Heart left ventricle (tissue), 16 donors: ENCODE measurements at regions not wholly inside any gene's neighbourhood (a gene's known extent, or its start where the extent isn't known, plus 50 kb on each side); places are given as distances from the start of the nearest gene placed in this dataset.

Experiments used
- ATAC-seq, 4 donors: fragments of 200-7000 bp; cut with Tn5 transposase; one replicate each; pipeline ENCODE4 v1.9.1; 2020 to 2022; ENCODE audit warnings: moderate library complexity in 4 of 4, mild to moderate bottlenecking in 3 of 4, moderate number of reproducible peaks in 1 of 4
- DNase-seq, 5 donors: peaks; one replicate each; pipeline ENCODE4 v3.0.0-alpha.2; 2020
- H3K27ac ChIP-seq, 12 donors: fragments of 200-600 bp; sonication (generic) in 4 of 12; one replicate each; pipeline versions ENCODE4 v1.5.0 to v1.8.0; 2016 to 2022; ENCODE audit warnings: mild to moderate bottlenecking in 2 of 12
- H3K27me3 ChIP-seq, 9 donors: fragments of 200-600 bp; sonication (generic) in 2 of 9; one replicate each; pipeline versions ENCODE4 v1.5.1 to v1.8.0; 2016 to 2022; ENCODE audit warnings: mild to moderate bottlenecking in 3 of 9
- H3K36me3 ChIP-seq, 9 donors: fragments of 200-600 bp; sonication (generic) in 2 of 9; one replicate each; pipeline versions ENCODE4 v1.5.0 to v1.8.0; 2018 to 2022; ENCODE audit warnings: mild to moderate bottlenecking in 2 of 9
- H3K4me1 ChIP-seq, 12 donors: fragments of 200-600 bp; sonication (generic) in 4 of 12; one replicate each; pipeline versions ENCODE4 v1.5.0 to v1.8.0; 2016 to 2022; ENCODE audit warnings: mild to moderate bottlenecking in 3 of 12
- H3K4me3 ChIP-seq, 12 donors: fragments of 200-600 bp; sonication (generic) in 4 of 12; one replicate each; pipeline versions ENCODE4 v1.5.0 to v1.8.0; 2017 to 2022; ENCODE audit warnings: mild to moderate bottlenecking in 9 of 12, moderate library complexity in 4 of 12
- H3K9me3 ChIP-seq, 12 donors: fragments of 200-600 bp; sonication (generic) in 4 of 12; one replicate each; pipeline versions ENCODE4 v1.5.0 to v1.8.0; 2016 to 2022; ENCODE audit warnings: mild to moderate bottlenecking in 1 of 12
- POLR2A ChIP-seq, 2 donors: fragments of 450-650 bp; IDR thresholded peaks; one replicate each; pipeline ENCODE4 v1.6.1; 2017; ENCODE audit warnings: antibody characterized with exemption in 2 of 2, mild to moderate bottlenecking in 2 of 2, moderate library complexity in 2 of 2
- WGBS, 4 donors: extraction: QIAGEN DNeasy Blood & Tissue Kit in 2 of 4; methylation state at CpG; one replicate each; pipeline versions ENCODE4 v1.1.5 to v1.1.7; 2013 to 2018; 5-methylcytosine and 5-hydroxymethylcytosine counted together
- intact Hi-C, 10 donors: fragments of 100-400 bp; cut with DNase I; formaldehyde crosslinking; loops; one replicate each; pipeline versions ENCODE4 v1.11.1 to v1.14.2; 2022
- TF ChIP-seq, protein P1 (sequence below), 12 donors: fragments of 200-600 bp; sonication (generic) in 4 of 12; IDR thresholded peaks; one replicate each; pipeline versions ENCODE4 v1.5.0 to v1.8.0; 2018 to 2022; ENCODE audit warnings: antibody characterized with exemption in 12 of 12, mild to moderate bottlenecking in 5 of 12
- donor health status: ischemic (EF 13 %, LVEDD 7.1; RV severe dilation, severe dysfunction).
- donor health status: healthy with polysubstance abuse.
- donor health status: DM: no; HTN: yes; CAD: no.
- donor health status: DM: no; HTN: no; CAD: no.
- donor health status: ischemic (EF 25% LVEDD 6.9; RV normal size, moderate dysfunction).
- donor health status: ischemic (EF 25% LVEDD 5.7; RV mildly dilated, moderate dysfunction).
- donor health status: healthy.
- donor health status: DM: yes; HTN: yes; CAD: no.
- donor health status: ischemic (EF 35%, LVEDD 5.7; RV mildly dilated, moderate dysfunction).
- donor health status: nonischemic (EF 11% LVEDD 7.7; RV severe dilation, severe dysfunction).
- donor health status: DM: yes; HTN: yes; CAD: no.
- donor health status: PGD.
- donor health status: ischemic (EF 29% LVEDD 5.4; RV normal size, mild dysfunction).
- donor health status: nonischemic (EF 23%, LVEDD 6.1; RV moderate dilation, normal function).

DNA sequence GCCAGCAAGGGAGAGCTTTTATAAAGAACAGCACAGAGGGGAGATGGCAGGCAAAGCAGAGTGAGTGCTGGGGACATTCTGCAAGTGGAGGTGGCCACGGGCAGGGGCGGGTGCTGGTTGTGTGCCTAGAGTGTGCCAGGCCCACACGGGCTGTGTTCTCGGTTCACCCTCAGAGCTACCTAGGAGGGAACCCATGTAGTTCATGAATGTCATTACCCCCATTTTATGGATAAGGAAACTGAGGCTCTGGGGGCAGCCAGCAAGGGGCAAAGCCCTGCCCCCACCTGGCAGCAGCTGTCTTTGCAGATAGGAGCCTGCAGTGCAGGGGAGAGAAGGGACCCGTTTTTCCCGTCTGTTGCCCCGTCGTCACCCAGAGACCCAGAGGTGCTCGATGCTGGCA is 85.2 kb upstream of the NCOR2 start:
- DNase-seq: no peak
- TF ChIP-seq POLR2A (IDR thresholded peaks at IDR 0.05): no peak
- TF ChIP-seq, protein P1, sequence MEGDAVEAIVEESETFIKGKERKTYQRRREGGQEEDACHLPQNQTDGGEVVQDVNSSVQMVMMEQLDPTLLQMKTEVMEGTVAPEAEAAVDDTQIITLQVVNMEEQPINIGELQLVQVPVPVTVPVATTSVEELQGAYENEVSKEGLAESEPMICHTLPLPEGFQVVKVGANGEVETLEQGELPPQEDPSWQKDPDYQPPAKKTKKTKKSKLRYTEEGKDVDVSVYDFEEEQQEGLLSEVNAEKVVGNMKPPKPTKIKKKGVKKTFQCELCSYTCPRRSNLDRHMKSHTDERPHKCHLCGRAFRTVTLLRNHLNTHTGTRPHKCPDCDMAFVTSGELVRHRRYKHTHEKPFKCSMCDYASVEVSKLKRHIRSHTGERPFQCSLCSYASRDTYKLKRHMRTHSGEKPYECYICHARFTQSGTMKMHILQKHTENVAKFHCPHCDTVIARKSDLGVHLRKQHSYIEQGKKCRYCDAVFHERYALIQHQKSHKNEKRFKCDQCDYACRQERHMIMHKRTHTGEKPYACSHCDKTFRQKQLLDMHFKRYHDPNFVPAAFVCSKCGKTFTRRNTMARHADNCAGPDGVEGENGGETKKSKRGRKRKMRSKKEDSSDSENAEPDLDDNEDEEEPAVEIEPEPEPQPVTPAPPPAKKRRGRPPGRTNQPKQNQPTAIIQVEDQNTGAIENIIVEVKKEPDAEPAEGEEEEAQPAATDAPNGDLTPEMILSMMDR (IDR thresholded peaks at IDR 0.05): no peak
- intact Hi-C loops: loop anchor here in 2 of 10 donors (2.0 to 10.0 kb wide), 3 partner anchors 68 to 112 kb away; no protein-coding TSS in a partner anchor
- H3K27ac ChIP-seq: peak overlapping the region in 9 of 12 donors; percentile 45 to 83 (median 59)
- 89 to 92% (median 91%) methylated on average over 9 of the region's 9 CpGs for WGBS, 4 donors
- peaks cover 3 to 66% (median 44%) of the 10 kb centered on the region in 12 donors for H3K4me1 ChIP-seq
- no peaks in the 10 kb centered on the region for H3K36me3 ChIP-seq
- no peak overlapping the region for H3K4me3 ChIP-seq
- H3K27me3 ChIP-seq: no peaks in the 10 kb centered on the region
- no peak for ATAC-seq
- H3K9me3 ChIP-seq: peaks cover 0 to 12% (median 8%) of the 10 kb centered on the region in 12 donors

DNA sequence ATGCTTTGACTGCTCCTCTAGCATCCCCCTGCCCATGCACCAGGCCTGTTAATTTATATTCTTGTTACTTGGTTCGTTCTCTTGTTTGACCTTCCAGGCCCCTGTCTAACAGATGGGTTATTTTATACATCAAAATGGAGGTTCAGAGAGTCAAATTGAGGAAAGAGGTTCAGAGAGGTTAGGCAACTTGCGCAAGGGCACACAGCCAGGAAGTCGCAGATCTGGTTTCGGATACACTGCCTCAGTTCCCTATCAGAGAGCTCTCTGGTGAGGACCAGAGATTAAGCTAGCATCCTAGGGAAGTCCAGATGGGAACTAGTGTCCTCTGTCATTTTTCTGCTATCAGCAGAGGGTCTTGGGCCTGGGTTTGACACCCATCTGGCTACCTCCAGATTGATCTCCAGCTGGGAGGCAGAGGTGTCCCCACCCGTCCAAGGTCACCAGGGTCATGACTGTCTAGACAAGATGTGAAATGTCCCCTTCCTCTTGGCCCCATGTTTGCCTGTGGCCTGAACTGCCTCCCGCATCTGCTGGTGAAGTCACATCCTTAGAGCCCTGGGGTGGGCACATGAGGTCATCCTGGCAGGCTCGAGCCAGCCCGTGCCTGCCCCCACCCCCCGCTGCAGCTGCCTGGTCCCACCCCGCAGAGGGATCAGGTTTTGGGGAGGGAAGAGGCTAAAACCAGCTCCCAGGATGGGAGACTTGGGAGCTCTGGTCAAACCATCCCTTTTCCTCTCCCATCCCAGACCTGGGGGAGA is 84.3 kb upstream of the NCOR2 start:
- TF ChIP-seq, protein P1 (IDR thresholded peaks at IDR 0.05): no peak
- TF ChIP-seq POLR2A (IDR thresholded peaks at IDR 0.05): no peak
- intact Hi-C loops: loop anchor here in 2 of 10 donors (2.0 to 10.0 kb wide), 3 partner anchors 67 to 113 kb away; no protein-coding TSS in a partner anchor
- Histone ChIP-seq H3K4me3 (no peak overlapping the region), H3K27me3 (no peaks in the 10 kb centered on the region), H3K27ac (peak overlapping the region in 9 of 12 donors; percentile 1 to 70 (median 35)), H3K4me1 (peaks cover 3 to 62% (median 43%) of the 10 kb centered on the region in 12 donors), H3K9me3 (peaks cover 0 to 12% (median 8%) of the 10 kb centered on the region in 12 donors), H3K36me3 (no peaks in the 10 kb centered on the region)
- ATAC-seq (peak in 1 of 4 donors; percentile 5), DNase-seq (peak in 2 of 5 donors; percentile 30 to 54)
- 55 to 70% (median 65%) methylated on average over 5 to 10 of the region's 10 CpGs for WGBS, 4 donors

DNA sequence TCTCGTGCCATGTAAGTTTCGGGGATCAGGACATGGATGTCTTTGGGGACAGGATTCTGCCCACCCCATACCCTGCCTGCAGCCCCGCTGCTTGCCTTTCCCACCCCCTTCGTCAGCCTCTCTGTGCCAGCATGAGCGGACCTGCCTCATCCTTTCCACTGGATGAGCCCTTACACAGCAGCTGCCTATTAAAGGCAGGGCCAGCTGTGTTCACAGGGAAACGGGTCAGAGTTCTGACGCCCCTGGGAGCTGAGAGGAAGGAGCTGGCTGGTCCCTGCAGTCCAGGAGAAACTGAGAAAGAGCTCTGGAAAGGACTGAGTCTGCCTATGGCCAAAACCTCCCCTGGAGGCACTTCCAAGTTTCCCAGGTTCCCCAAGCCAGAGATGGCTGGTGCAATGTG is 83.5 kb upstream of the NCOR2 start:
- Histone ChIP-seq H3K4me1 (peaks cover 3 to 58% (median 36%) of the 10 kb centered on the region in 12 donors), H3K9me3 (peaks cover 0 to 12% (median 8%) of the 10 kb centered on the region in 12 donors), H3K27me3 (no peaks in the 10 kb centered on the region), H3K4me3 (no peak overlapping the region), H3K27ac (peak overlapping the region in 7 of 12 donors; percentile 1 to 63 (median 31)), H3K36me3 (no peaks in the 10 kb centered on the region)
- 68 to 77% (median 72%) methylated on average over 7 of the region's 7 CpGs for WGBS, 4 donors
- ATAC-seq: peak in 2 of 4 donors; percentile 5 to 12
- peak in 4 of 5 donors; percentile 48 to 76 (median 56) for DNase-seq
- TF ChIP-seq, protein P1 (IDR thresholded peaks at IDR 0.05): no peak
- TF ChIP-seq POLR2A (IDR thresholded peaks at IDR 0.05): no peak
- intact Hi-C loops: loop anchor here in 2 of 10 donors (10.0 kb wide), 2 partner anchors 66 to 114 kb away; no protein-coding TSS in a partner anchor

DNA sequence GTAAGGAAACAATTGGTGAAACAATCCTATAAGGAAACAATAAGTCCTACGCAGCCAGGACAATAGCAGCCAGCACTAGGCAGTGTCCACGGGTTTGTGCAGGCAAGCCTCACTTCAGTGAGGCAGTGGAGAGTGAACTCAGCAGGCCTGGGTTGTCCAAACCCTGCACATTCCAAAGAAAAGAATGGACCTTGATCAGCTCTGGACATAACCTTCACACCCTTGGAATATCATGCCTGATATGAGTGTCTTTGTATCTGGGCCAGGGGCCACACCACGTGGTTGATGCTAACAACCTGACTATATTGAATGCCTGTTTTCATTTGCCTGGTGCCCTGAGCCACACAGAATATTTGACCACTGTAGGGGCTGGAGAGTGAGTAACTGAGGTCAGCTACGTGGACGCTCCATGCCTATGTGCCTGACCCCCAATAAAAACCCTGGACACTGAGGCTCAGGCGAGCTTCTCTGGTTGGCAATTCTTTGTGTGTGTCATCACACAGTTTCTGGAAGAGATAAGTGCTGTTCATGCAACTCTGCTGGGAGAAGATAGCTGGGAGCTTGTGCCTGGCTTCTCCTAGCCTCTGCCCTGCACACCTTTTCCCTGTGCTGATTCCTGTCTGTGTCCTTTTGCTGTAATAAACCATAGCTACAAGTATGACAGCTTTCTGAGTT is 81.4 kb upstream of the NCOR2 start:
- WGBS, 4 donors: 77 to 100% (median 82%) methylated on average over 2 to 6 of the region's 6 CpGs
- H3K4me1 ChIP-seq: peaks cover 0 to 40% (median 19%) of the 10 kb centered on the region in 12 donors
- TF ChIP-seq POLR2A (IDR thresholded peaks at IDR 0.05): no peak
- TF ChIP-seq, protein P1 (IDR thresholded peaks at IDR 0.05): no peak
- ATAC-seq: no peak
- no peak overlapping the region for H3K27ac ChIP-seq
- intact Hi-C loops: loop anchor here in 1 of 10 donors (2.0 kb wide), 1 partner anchor 20 kb away; no protein-coding TSS in a partner anchor
- no peaks in the 10 kb centered on the region for H3K27me3 ChIP-seq
- DNase-seq: no peak
- H3K9me3 ChIP-seq: peaks cover 0 to 12% (median 8%) of the 10 kb centered on the region in 12 donors
- no peak overlapping the region for H3K4me3 ChIP-seq
- no peaks in the 10 kb centered on the region for H3K36me3 ChIP-seq
